Esophagus (tissue), 2 donors: ENCODE measurements at regions not wholly inside any gene's neighbourhood (a gene's known extent, or its start where the extent isn't known, plus 50 kb on each side); places are given as distances from the start of the nearest gene placed in this dataset.

Source experiments
- H3K27ac ChIP-seq, 2 donors: one replicate each; pipeline ENCODE4 v1.5.1; 2013; ENCODE audit warnings: low read depth in 2 of 2, mild to moderate bottlenecking in 2 of 2, inconsistent platforms in 1 of 2, low read length in 1 of 2, moderate library complexity in 1 of 2
- H3K27me3 ChIP-seq, 2 donors: one replicate each; pipeline ENCODE4 v1.6.1; 2013; ENCODE audit warnings: low read length in 2 of 2, control low read depth in 1 of 2, mild to moderate bottlenecking in 1 of 2; ENCODE audit not compliant: insufficient read depth in 2 of 2, control insufficient read depth in 1 of 2
- H3K36me3 ChIP-seq, 2 donors: one replicate each; pipeline ENCODE4 v1.6.1; 2013; ENCODE audit warnings: low read length in 1 of 2; ENCODE audit not compliant: control insufficient read depth in 2 of 2, insufficient read depth in 2 of 2
- H3K4me1 ChIP-seq, 2 donors: one replicate each; pipeline ENCODE4 v1.6.1; 2013; ENCODE audit warnings: low read length in 1 of 2; ENCODE audit not compliant: control insufficient read depth in 2 of 2, insufficient read depth in 2 of 2
- H3K4me3 ChIP-seq, 2 donors: one replicate each; pipeline ENCODE4 v1.5.1; 2013; ENCODE audit warnings: low read length in 2 of 2, mild to moderate bottlenecking in 2 of 2, low read depth in 1 of 2, moderate library complexity in 1 of 2
- H3K9me3 ChIP-seq, 2 donors: one replicate each; pipeline ENCODE4 v1.6.1; 2013; ENCODE audit warnings: mild to moderate bottlenecking in 2 of 2, low read depth in 1 of 2, low read length in 1 of 2, moderate library complexity in 1 of 2; ENCODE audit not compliant: control insufficient read depth in 2 of 2, insufficient read depth in 1 of 2
- WGBS, 2 donors: extraction: QIAGEN DNeasy Blood & Tissue Kit; methylation state at CpG; one replicate each; pipeline ENCODE4 v1.1.7; 2013; 5-methylcytosine and 5-hydroxymethylcytosine counted together
- donor health status: healthy with polysubstance abuse.
- donor health status: Bipolar disorder and iron deficiency.

GRCh38 chr5:158392753-158393152, 533.8 kb upstream of the CLINT1 start:
- Histone ChIP-seq H3K27ac (no peak overlapping the region), H3K4me3 (no peak overlapping the region), H3K4me1 (no peaks in the 10 kb centered on the region), H3K36me3 (no peaks in the 10 kb centered on the region), H3K27me3 (no peaks in the 10 kb centered on the region), H3K9me3 (no peaks in the 10 kb centered on the region)
- 69 to 72% methylated on average over 2 of the region's 2 CpGs for WGBS, 2 donors

- Histone ChIP-seq H3K27ac (no peak overlapping the region), H3K4me3 (no peak overlapping the region), H3K4me1 (no peaks in the 10 kb centered on the region), H3K27me3 (no peaks in the 10 kb centered on the region), H3K9me3 (no peaks in the 10 kb centered on the region), H3K36me3 (no peaks in the 10 kb centered on the region)
- WGBS, 2 donors, result 43 to 61% methylated on average over 1 of the region's 1 CpG
These were observed 531.6 kb upstream of the CLINT1 start for GRCh38 chr5:158390577-158390976.

GRCh38 chr5:158389786-158390185, 530.8 kb upstream of the CLINT1 start:
- 68 to 73% methylated on average over 4 of the region's 4 CpGs for WGBS, 2 donors
- Histone ChIP-seq H3K36me3 (no peaks in the 10 kb centered on the region), H3K4me1 (no peaks in the 10 kb centered on the region), H3K4me3 (no peak overlapping the region), H3K27ac (no peak overlapping the region), H3K27me3 (no peaks in the 10 kb centered on the region), H3K9me3 (no peaks in the 10 kb centered on the region)

GRCh38 chr5:158388021-158388420, 529.1 kb upstream of the CLINT1 start:
- Histone ChIP-seq H3K27me3 (no peaks in the 10 kb centered on the region), H3K4me1 (peaks cover 0 to 3% of the 10 kb centered on the region in 2 donors), H3K36me3 (no peaks in the 10 kb centered on the region), H3K4me3 (no peak overlapping the region), H3K27ac (no peak overlapping the region), H3K9me3 (no peaks in the 10 kb centered on the region)
- WGBS, 2 donors, result 84 to 87% methylated on average over 9 of the region's 9 CpGs

GRCh38 chr5:158387499-158387898, 528.6 kb upstream of the CLINT1 start:
- H3K27me3 ChIP-seq, result no peaks in the 10 kb centered on the region
- peaks cover 0 to 3% of the 10 kb centered on the region in 2 donors for H3K4me1 ChIP-seq
- H3K9me3 ChIP-seq, result no peaks in the 10 kb centered on the region
- WGBS, 2 donors, result 52 to 71% methylated on average over 1 of the region's 1 CpG
- H3K4me3 ChIP-seq, result no peak overlapping the region
- no peak overlapping the region for H3K27ac ChIP-seq
- H3K36me3 ChIP-seq, result no peaks in the 10 kb centered on the region

- Histone ChIP-seq H3K36me3 (no peaks in the 10 kb centered on the region), H3K4me1 (peaks cover 2 to 3% of the 10 kb centered on the region in 2 donors), H3K27me3 (no peaks in the 10 kb centered on the region), H3K4me3 (no peak overlapping the region), H3K9me3 (no peaks in the 10 kb centered on the region), H3K27ac (no peak overlapping the region)
- 64 to 72% methylated on average over 3 of the region's 3 CpGs for whole genome bisulfite sequencing, 2 donors
These were observed 527.0 kb upstream of the CLINT1 start for GRCh38 chr5:158385982-158386381.

GRCh38 chr5:158384535-158385481, 525.9 kb upstream of the CLINT1 start:
- Histone ChIP-seq H3K27ac (no peak overlapping the region), H3K4me3 (no peak overlapping the region), H3K9me3 (no peaks in the 10 kb centered on the region), H3K4me1 (peaks cover 3 to 5% of the 10 kb centered on the region in 2 donors), H3K36me3 (no peaks in the 10 kb centered on the region), H3K27me3 (no peaks in the 10 kb centered on the region)
- 48 to 54% methylated on average over 1 of the region's 1 CpG for WGBS, 2 donors

- Histone ChIP-seq H3K27ac (no peak overlapping the region), H3K4me1 (peaks cover 3 to 5% of the 10 kb centered on the region in 2 donors), H3K36me3 (no peaks in the 10 kb centered on the region), H3K4me3 (no peak overlapping the region), H3K9me3 (no peaks in the 10 kb centered on the region), H3K27me3 (no peaks in the 10 kb centered on the region)
- WGBS, 2 donors, result 62 to 68% methylated on average over 1 of the region's 1 CpG
These were observed 524.5 kb upstream of the CLINT1 start for GRCh38 chr5:158383486-158383885.

- no peak overlapping the region for H3K4me3 ChIP-seq
- H3K36me3 ChIP-seq, result no peaks in the 10 kb centered on the region
- H3K9me3 ChIP-seq, result no peaks in the 10 kb centered on the region
- WGBS, 2 donors, result 24 to 31% methylated on average over 2 of the region's 2 CpGs
- peaks cover 3 to 5% of the 10 kb centered on the region in 2 donors for H3K4me1 ChIP-seq
- H3K27me3 ChIP-seq, result no peaks in the 10 kb centered on the region
- H3K27ac ChIP-seq, result no peak overlapping the region
These were observed 523.5 kb upstream of the CLINT1 start for GRCh38 chr5:158382473-158382872.
